ENCODE measurements at regions not wholly inside any gene's neighbourhood (a gene's known extent, or its start where the extent isn't known, plus 50 kb on each side); places are given as distances from the start of the nearest gene placed in this dataset.

DNA sequence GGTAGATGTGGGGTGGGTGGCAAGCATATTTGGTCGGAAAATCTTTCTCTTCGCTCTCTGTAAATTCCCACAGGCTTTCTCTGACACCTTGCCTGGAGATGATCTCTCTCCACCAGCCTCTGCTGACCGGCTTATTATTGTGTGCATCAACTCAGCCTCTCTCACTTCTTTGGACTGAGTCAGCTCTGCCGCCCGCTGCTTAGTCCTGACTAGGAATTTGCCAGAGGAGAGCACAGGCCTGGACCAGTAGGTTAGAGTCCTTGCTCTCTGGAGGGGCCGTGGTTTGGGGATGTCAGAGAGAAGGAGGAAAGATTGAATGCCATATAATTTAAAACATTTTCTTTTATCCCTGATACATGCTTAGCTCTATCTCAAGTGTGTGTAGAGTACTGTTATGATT lies 242.6 kb upstream of the THSD7B start:
- TF ChIP-seq, protein P1, sequence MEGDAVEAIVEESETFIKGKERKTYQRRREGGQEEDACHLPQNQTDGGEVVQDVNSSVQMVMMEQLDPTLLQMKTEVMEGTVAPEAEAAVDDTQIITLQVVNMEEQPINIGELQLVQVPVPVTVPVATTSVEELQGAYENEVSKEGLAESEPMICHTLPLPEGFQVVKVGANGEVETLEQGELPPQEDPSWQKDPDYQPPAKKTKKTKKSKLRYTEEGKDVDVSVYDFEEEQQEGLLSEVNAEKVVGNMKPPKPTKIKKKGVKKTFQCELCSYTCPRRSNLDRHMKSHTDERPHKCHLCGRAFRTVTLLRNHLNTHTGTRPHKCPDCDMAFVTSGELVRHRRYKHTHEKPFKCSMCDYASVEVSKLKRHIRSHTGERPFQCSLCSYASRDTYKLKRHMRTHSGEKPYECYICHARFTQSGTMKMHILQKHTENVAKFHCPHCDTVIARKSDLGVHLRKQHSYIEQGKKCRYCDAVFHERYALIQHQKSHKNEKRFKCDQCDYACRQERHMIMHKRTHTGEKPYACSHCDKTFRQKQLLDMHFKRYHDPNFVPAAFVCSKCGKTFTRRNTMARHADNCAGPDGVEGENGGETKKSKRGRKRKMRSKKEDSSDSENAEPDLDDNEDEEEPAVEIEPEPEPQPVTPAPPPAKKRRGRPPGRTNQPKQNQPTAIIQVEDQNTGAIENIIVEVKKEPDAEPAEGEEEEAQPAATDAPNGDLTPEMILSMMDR (optimal IDR thresholded peaks at IDR 0.05 in 1 of 3, IDR thresholded peaks at IDR 0.05 in 1 of 3, conservative IDR thresholded peaks at IDR 0.05 in 1 of 3; ENCODE audit: extremely low read depth in 1 of 3, insufficient read depth in 2 of 3, low read length in 3 of 3), result no peak
- TF ChIP-seq EZH2 (IDR thresholded peaks at IDR 0.05; ENCODE audit: low read length), result no peak

Data from keratinocyte (primary cell).